Neuronal stem cell (in vitro differentiated cells): ENCODE measurements at regions not wholly inside any gene's neighbourhood (a gene's known extent, or its start where the extent isn't known, plus 50 kb on each side); places are given as distances from the start of the nearest gene placed in this dataset.

Experiments
- DNase-seq: peaks from one replicate; pipeline ENCODE4 v3.0.0-alpha.2; 2013; ENCODE audit warnings: low spot score
- H2AFZ ChIP-seq: one replicate; pipeline ENCODE4 v1.6.1; 2013; ENCODE audit warnings: mild to moderate bottlenecking, low read length, inconsistent platforms
- H2AK5ac ChIP-seq: 2 replicates; pipeline ENCODE4 v1.6.1; 2013; ENCODE audit warnings: low read depth, mild to moderate bottlenecking, inconsistent platforms, low read length, moderate library complexity, mixed read lengths
- H2BK120ac ChIP-seq: 2 replicates; pipeline ENCODE4 v1.6.1; 2013; ENCODE audit warnings: low read depth, mild to moderate bottlenecking, inconsistent platforms, low read length, moderate library complexity, mixed read lengths
- H2BK12ac ChIP-seq: one replicate; pipeline ENCODE4 v1.6.1; 2013; ENCODE audit warnings: low read length, inconsistent platforms
- H2BK15ac ChIP-seq: 2 replicates; pipeline ENCODE4 v1.6.1; 2013; ENCODE audit warnings: mild to moderate bottlenecking, low read length, inconsistent platforms, mixed read lengths
- H2BK5ac ChIP-seq: one replicate; pipeline ENCODE4 v1.6.1; 2013; ENCODE audit warnings: inconsistent platforms, mild to moderate bottlenecking, low read length, moderate library complexity
- H3K14ac ChIP-seq: one replicate; pipeline ENCODE4 v1.6.1; 2013; ENCODE audit warnings: low read length, inconsistent platforms
- H3K18ac ChIP-seq: 2 replicates; pipeline ENCODE4 v1.6.1; 2013; ENCODE audit warnings: low read length, inconsistent platforms
- H3K23ac ChIP-seq: 2 replicates; pipeline ENCODE4 v1.6.1; 2013; ENCODE audit warnings: low read depth, mild to moderate bottlenecking, mixed read lengths, low read length, inconsistent platforms; ENCODE audit not compliant: poor library complexity
- H3K27ac ChIP-seq: replicated peaks from 3 replicates; pipeline ENCODE4 v1.5.1; 2013; ENCODE audit warnings: low read length, inconsistent platforms
- H3K27me3 ChIP-seq, 3 experiments: 2 replicates each; pipeline ENCODE4 v1.6.1; 2013; ENCODE audit warnings: low read length in 3 of 3, mild to moderate bottlenecking in 2 of 3, inconsistent platforms in 1 of 3, low read depth in 1 of 3, mixed read lengths in 1 of 3, moderate library complexity in 1 of 3; ENCODE audit not compliant: control insufficient read depth in 3 of 3, insufficient read depth in 3 of 3
- H3K36me3 ChIP-seq, 2 donors: replicated peaks in 1 of 2; 2 replicates each; pipeline ENCODE4 v1.6.1; 2013; ENCODE audit warnings: low read length in 2 of 2; ENCODE audit not compliant: control insufficient read depth in 2 of 2, insufficient read depth in 2 of 2
- H3K4ac ChIP-seq: 2 replicates; pipeline ENCODE4 v1.6.1; 2013; ENCODE audit warnings: inconsistent platforms, mild to moderate bottlenecking, low read length, moderate library complexity
- H3K4me1 ChIP-seq, 2 donors: 1 replicate in 1 of 2; 2 replicates in 1 of 2; pipeline ENCODE4 v1.6.1; 2013; ENCODE audit warnings: low read length in 2 of 2, low read depth in 1 of 2; ENCODE audit not compliant: control insufficient read depth in 2 of 2, insufficient read depth in 1 of 2
- H3K4me2 ChIP-seq: one replicate; pipeline ENCODE4 v1.6.1; 2013; ENCODE audit warnings: mild to moderate bottlenecking, low read length, inconsistent platforms; ENCODE audit not compliant: insufficient read depth, poor library complexity, severe bottlenecking
- H3K4me3 ChIP-seq, 2 donors: 2 replicates each; pipeline ENCODE4 v1.5.1; 2013; ENCODE audit warnings: low read length in 2 of 2, mild to moderate bottlenecking in 2 of 2, inconsistent platforms in 1 of 2, moderate library complexity in 1 of 2
- H3K79me1 ChIP-seq: one replicate; pipeline ENCODE4 v1.6.1; 2013; ENCODE audit warnings: low read depth, mild to moderate bottlenecking, inconsistent platforms, low read length, moderate library complexity
- H3K9ac ChIP-seq: one replicate; pipeline ENCODE4 v1.6.1; 2013; ENCODE audit warnings: mild to moderate bottlenecking, low read depth, low read length, inconsistent platforms; ENCODE audit not compliant: poor library complexity
- H3K9me3 ChIP-seq, 2 donors: replicated peaks in 1 of 2; 2 replicates each; pipeline versions ENCODE3 to v1.6.1; 2013; ENCODE audit warnings: low read length in 2 of 2, mild to moderate bottlenecking in 2 of 2, inconsistent platforms in 1 of 2, low read depth in 1 of 2, mixed read lengths in 1 of 2, moderate library complexity in 1 of 2; ENCODE audit not compliant: control insufficient read depth in 2 of 2, insufficient read depth in 1 of 2
- H4K8ac ChIP-seq: one replicate; pipeline ENCODE4 v1.6.1; 2013; ENCODE audit warnings: low read depth, mild to moderate bottlenecking, inconsistent platforms, low read length, moderate library complexity
- H4K91ac ChIP-seq: one replicate; pipeline ENCODE4 v1.6.1; 2013; ENCODE audit warnings: low read length, low read depth, mild to moderate bottlenecking, inconsistent platforms; ENCODE audit not compliant: poor library complexity
- WGBS, 2 donors: extraction: QIAGEN DNeasy Blood & Tissue Kit; methylation state at CpG; one replicate each; pipeline ENCODE4 v1.1.7; 2013; ENCODE audit warnings: missing lambda C conversion rate in 2 of 2, mixed read lengths in 1 of 2; ENCODE audit not compliant: insufficient read length in 2 of 2, insufficient replicate concordance in 1 of 2; ENCODE audit errors: extremely low coverage in 2 of 2; 5-methylcytosine and 5-hydroxymethylcytosine counted together

GRCh38 chr13:90709319-90709718, 638.2 kb upstream of the MIR17HG start:
- Histone ChIP-seq H3K79me1 (no peaks in the 10 kb centered on the region), H2BK120ac (no peak overlapping the region), H4K8ac (no peak overlapping the region), H2BK15ac (no peak overlapping the region), H3K23ac (no peak overlapping the region), H3K27ac (no peak overlapping the region), H3K9me3 (no peaks in the 10 kb centered on the region), H2AFZ (no peak overlapping the region), H2BK12ac (no peak overlapping the region), H2BK5ac (no peak overlapping the region), H2AK5ac (no peak overlapping the region), H4K91ac (no peak overlapping the region), H3K27me3 (no peaks in the 10 kb centered on the region), H3K14ac (no peak overlapping the region), H3K9ac (no peak overlapping the region), H3K36me3 (no peaks in the 10 kb centered on the region), H3K18ac (no peak overlapping the region), H3K4me2 (no peak overlapping the region), H3K4me3 (no peak overlapping the region), H3K4me1 (peaks cover 0 to 15% of the 10 kb centered on the region in 2 donors), H3K4ac (no peak overlapping the region)
- no CpG with 5 or more reads among the region's 1 CpG for WGBS, 2 donors
- no peak for DNase-seq

DNA sequence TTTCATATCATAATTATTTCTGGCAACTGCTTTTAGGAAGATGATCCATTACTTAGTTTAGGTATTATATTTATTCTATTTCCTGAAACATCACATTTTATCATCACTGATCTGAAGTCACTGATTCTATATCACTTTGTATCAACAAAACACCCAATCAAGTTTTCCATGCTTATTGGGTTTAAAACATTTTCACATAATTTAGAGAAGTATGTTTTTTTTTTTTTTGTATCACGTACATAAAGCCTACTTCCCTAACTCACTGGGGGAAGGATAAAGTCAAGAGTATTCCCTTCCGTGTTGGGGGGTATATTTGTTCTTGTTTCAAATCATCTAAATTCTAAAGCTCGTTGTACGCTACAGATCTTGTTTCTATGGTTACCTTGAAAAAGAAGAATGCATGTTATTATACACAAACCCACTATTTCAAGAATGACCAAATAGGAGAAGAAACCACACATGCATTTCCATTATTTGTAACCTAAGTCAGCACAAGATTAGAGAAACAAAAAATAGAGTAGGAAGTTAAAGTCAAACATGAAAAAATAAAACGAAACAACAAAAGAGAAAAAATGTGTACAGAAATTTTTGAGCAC, 637.2 kb upstream of the MIR17HG start:
- no peak overlapping the region for H2BK12ac ChIP-seq
- no CpG with 5 or more reads among the region's 5 CpGs for WGBS, 2 donors

DNA sequence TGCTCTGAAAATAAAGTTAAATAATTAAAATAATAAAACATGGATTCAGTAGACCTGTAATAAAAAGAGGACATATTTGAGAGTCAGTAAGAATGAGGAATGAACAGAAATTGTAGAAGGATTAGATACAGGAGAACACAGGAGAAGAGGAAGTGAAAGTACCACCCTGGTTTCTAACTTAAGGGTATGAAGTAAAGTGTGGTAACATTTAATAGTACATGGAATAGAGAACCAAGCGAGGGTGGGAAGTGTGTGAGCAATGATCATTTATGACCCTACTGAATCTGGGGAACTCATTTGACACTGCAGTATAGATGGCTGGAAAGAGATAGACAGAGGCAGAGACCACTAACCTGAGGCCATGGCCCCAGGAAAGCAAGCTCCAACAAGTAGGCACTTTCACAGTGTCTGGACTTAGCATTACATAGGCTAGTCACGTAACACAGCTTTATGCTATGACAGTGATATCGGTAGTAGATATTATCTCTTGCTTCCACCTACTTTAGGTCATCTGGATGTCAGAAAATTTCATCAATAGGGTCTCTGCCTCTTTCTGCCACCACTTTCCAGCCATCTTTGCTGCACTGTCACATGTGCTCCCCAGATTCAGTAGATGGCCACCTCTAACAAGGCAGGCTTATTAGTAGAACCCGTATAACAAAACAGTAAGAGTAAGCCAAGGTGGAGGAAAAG, 633.9 kb upstream of the MIR17HG start:
- no peak overlapping the region for H2BK15ac ChIP-seq
- H3K4me1 ChIP-seq: peaks cover 7 to 29% of the 10 kb centered on the region in 2 donors
- no peak overlapping the region for H3K4me3 ChIP-seq
- no peak overlapping the region for H2BK120ac ChIP-seq
- no peak overlapping the region for H3K18ac ChIP-seq
- H2AFZ ChIP-seq: no peak overlapping the region
- H3K27me3 ChIP-seq: no peaks in the 10 kb centered on the region
- no peaks in the 10 kb centered on the region for H3K79me1 ChIP-seq
- H4K91ac ChIP-seq: no peak overlapping the region
- no peak overlapping the region for H4K8ac ChIP-seq
- no peak overlapping the region for H3K23ac ChIP-seq
- no peak overlapping the region for H2AK5ac ChIP-seq
- H3K4ac ChIP-seq: no peak overlapping the region
- H3K4me2 ChIP-seq: no peak overlapping the region
- H3K9ac ChIP-seq: no peak overlapping the region
- H3K36me3 ChIP-seq: no peaks in the 10 kb centered on the region
- WGBS, 2 donors: no CpG with 5 or more reads among the region's 4 CpGs
- no peak overlapping the region for H2BK5ac ChIP-seq
- no peak overlapping the region for H2BK12ac ChIP-seq
- no peak overlapping the region for H3K14ac ChIP-seq
- no peaks in the 10 kb centered on the region for H3K9me3 ChIP-seq
- no peak overlapping the region for H3K27ac ChIP-seq
- DNase-seq: no peak

More for the DNA sequence above, 637.2 kb upstream of the MIR17HG start:
- Histone ChIP-seq H2BK5ac (no peak overlapping the region), H3K9me3 (no peaks in the 10 kb centered on the region), H3K4me3 (no peak overlapping the region), H2AFZ (no peak overlapping the region), H3K4ac (no peak overlapping the region), H2AK5ac (no peak overlapping the region), H2BK15ac (no peak overlapping the region), H3K27ac (no peak overlapping the region), H3K14ac (no peak overlapping the region), H3K23ac (no peak overlapping the region), H3K18ac (no peak overlapping the region), H2BK120ac (no peak overlapping the region), H3K9ac (no peak overlapping the region), H3K4me1 (peaks cover 0 to 15% of the 10 kb centered on the region in 2 donors), H3K79me1 (no peaks in the 10 kb centered on the region), H3K4me2 (no peak overlapping the region), H3K36me3 (no peaks in the 10 kb centered on the region), H4K8ac (no peak overlapping the region), H4K91ac (no peak overlapping the region), H3K27me3 (no peaks in the 10 kb centered on the region)
- no peak for DNase-seq

DNA sequence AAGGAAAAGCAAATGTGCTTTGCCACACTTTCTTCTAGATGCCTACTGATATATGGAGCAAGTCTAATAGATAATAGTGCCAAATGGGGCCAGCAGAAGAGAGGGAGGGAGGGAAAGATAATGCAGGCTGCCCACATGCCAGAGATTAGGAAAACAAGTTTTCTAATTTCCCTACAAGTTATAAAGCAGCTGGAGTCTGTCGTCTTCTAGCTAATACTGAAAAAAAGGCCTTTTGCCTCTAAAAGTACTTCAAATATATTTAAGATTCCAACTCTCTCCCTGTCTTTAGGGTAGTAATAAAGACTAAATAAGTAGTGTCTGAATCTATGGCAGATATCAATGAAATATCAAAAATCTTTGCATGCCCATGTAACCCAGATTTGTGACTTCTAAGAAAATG, 632.0 kb upstream of the MIR17HG start:
- WGBS, 2 donors: no CpG with 5 or more reads among the region's 1 CpG
- Histone ChIP-seq H3K14ac (no peak overlapping the region), H4K8ac (no peak overlapping the region), H3K4me2 (no peak overlapping the region), H3K9ac (no peak overlapping the region), H2BK5ac (no peak overlapping the region), H3K23ac (no peak overlapping the region), H3K18ac (no peak overlapping the region), H3K4me1 (peaks cover 9 to 21% of the 10 kb centered on the region in 2 donors), H2BK120ac (no peak overlapping the region), H4K91ac (no peak overlapping the region), H2BK15ac (no peak overlapping the region), H2AFZ (no peak overlapping the region), H2BK12ac (no peak overlapping the region), H3K27ac (no peak overlapping the region), H3K4me3 (no peak overlapping the region), H3K9me3 (no peaks in the 10 kb centered on the region), H3K36me3 (no peaks in the 10 kb centered on the region), H3K79me1 (no peaks in the 10 kb centered on the region), H2AK5ac (no peak overlapping the region), H3K4ac (no peak overlapping the region), H3K27me3 (no peaks in the 10 kb centered on the region)
- DNase-seq: no peak
